SK-N-SH (cell line): ENCODE measurements at regions not wholly inside any gene's neighbourhood (a gene's known extent, or its start where the extent isn't known, plus 50 kb on each side); places are given as distances from the start of the nearest gene placed in this dataset.
"Not testable (repeated sequence)": the region's sequence is repeated elsewhere in the genome, so short reads cannot be mapped to it uniquely, and the experiment has no call there.

ENCODE experiments used
- CTCF ChIA-PET: fragments of 300-600, 350-600 bp; formaldehyde crosslinking; extraction: SDS; loops from one replicate; lab custom pipeline; 2021; lab: Yijun Ruan, JAX
- POLR2A ChIA-PET: fragments of 350-600 bp; sonication (Branson Sonifier 250); formaldehyde crosslinking; extraction: SDS; loops from one replicate; lab custom pipeline; 2020; ENCODE audit warnings: antibody characterized with exemption, inconsistent platforms; lab: Yijun Ruan, JAX
- DNase-seq: peaks from one replicate; pipeline ENCODE4 v3.0.0; 2012
- H2AFZ ChIP-seq: fragments of 200-600 bp; sonication (generic); 2 replicates; pipeline ENCODE4 v1.8.1; 2016; ENCODE audit warnings: antibody characterized with exemption, mild to moderate bottlenecking, low read depth
- H3F3A ChIP-seq: fragments of 200-600 bp; sonication (generic); replicated peaks from 2 replicates; pipeline ENCODE3; 2016; ENCODE audit warnings: antibody characterized with exemption, mild to moderate bottlenecking; ENCODE audit not compliant: insufficient read depth
- H3K27ac ChIP-seq, 2 experiments: fragments of 200-500 bp in 1 of 2; fragments of 200-600 bp in 1 of 2; sonication (Bioruptor generic) in 1 of 2; sonication (generic), shearing (Covaris generic) in 1 of 2; 2 replicates each; pipeline versions ENCODE4 v1.5.1 to v1.6.1; 2014 to 2016; ENCODE audit warnings: low read depth in 2 of 2, inconsistent platforms in 1 of 2, low read length in 1 of 2, mild to moderate bottlenecking in 1 of 2, mixed read lengths in 1 of 2
- H3K27me3 ChIP-seq: fragments of 200-600 bp; sonication (generic), shearing (Covaris generic); 2 replicates; pipeline ENCODE4 v1.6.1; 2016; ENCODE audit warnings: mixed run types; ENCODE audit not compliant: insufficient read depth
- H3K36me3 ChIP-seq, 2 experiments: fragments of 200-500 bp in 1 of 2; fragments of 200-600 bp in 1 of 2; sonication (Bioruptor generic) in 1 of 2; sonication (generic) in 1 of 2; replicated peaks in 1 of 2; 2 replicates each; pipeline versions ENCODE3 to v1.5.1; 2014 to 2016; ENCODE audit warnings: low read length in 1 of 2, mild to moderate bottlenecking in 1 of 2; ENCODE audit not compliant: insufficient read depth in 2 of 2, control insufficient read depth in 1 of 2
- H3K4me1 ChIP-seq, 2 experiments: fragments of 200-500 bp in 1 of 2; fragments of 200-600 bp in 1 of 2; sonication (Bioruptor generic) in 1 of 2; sonication (generic), shearing (Covaris generic) in 1 of 2; 2 replicates each; pipeline versions ENCODE4 v1.5.1 to v1.6.1; 2014 to 2016; ENCODE audit warnings: low read depth in 1 of 2, low read length in 1 of 2, mixed run types in 1 of 2; ENCODE audit not compliant: insufficient read depth in 2 of 2, control insufficient read depth in 1 of 2
- H3K4me2 ChIP-seq: fragments of 200-600 bp; sonication (generic), shearing (Covaris generic); 2 replicates; pipeline ENCODE4 v1.6.1; 2017; ENCODE audit warnings: mixed run types
- H3K4me3 ChIP-seq, 2 experiments: fragments of 200-500 bp in 1 of 2; fragments of 200-600 bp in 1 of 2; sonication (Bioruptor generic) in 1 of 2; sonication (generic), shearing (Covaris generic) in 1 of 2; 2 replicates each; pipeline versions ENCODE4 v1.5.1 to v1.8.1; 2014 to 2016; ENCODE audit warnings: low read depth in 2 of 2, inconsistent platforms in 1 of 2, low read length in 1 of 2, mild to moderate bottlenecking in 1 of 2, mixed read lengths in 1 of 2, moderate library complexity in 1 of 2
- H3K79me2 ChIP-seq: fragments of 200-600 bp; sonication (generic); 2 replicates; pipeline ENCODE4 v1.8.1; 2017; ENCODE audit warnings: mild to moderate bottlenecking; ENCODE audit not compliant: insufficient read depth
- H3K9ac ChIP-seq: fragments of 200-600 bp; sonication (generic); 2 replicates; pipeline ENCODE4 v1.6.1; 2017; ENCODE audit warnings: mixed run types
- H3K9me2 ChIP-seq: fragments of 200-600 bp; sonication (generic); 2 replicates; pipeline ENCODE4 v1.6.1; 2017; ENCODE audit warnings: mixed run types
- H3K9me3 ChIP-seq: fragments of 200-600 bp; sonication (generic); 2 replicates; pipeline ENCODE4 v1.6.1; 2017; ENCODE audit warnings: mixed run types, mild to moderate bottlenecking, moderate library complexity
- H4K20me1 ChIP-seq: fragments of 200-600 bp; sonication (generic); 2 replicates; pipeline ENCODE4 v1.6.1; 2017; ENCODE audit warnings: mild to moderate bottlenecking, mixed run types; ENCODE audit not compliant: insufficient read depth
- RFX5 ChIP-seq: IDR thresholded peaks from 2 replicates; pipeline ENCODE4 v1.6.1; 2012; ENCODE audit warnings: mild to moderate bottlenecking, improper control_type of control experiment, low read length
- WGBS: methylation state at CpG from one replicate; pipeline ENCODE4 v1.1.6; 2017; ENCODE audit warnings: low lambda C conversion rate; 5-methylcytosine and 5-hydroxymethylcytosine counted together

DNA sequence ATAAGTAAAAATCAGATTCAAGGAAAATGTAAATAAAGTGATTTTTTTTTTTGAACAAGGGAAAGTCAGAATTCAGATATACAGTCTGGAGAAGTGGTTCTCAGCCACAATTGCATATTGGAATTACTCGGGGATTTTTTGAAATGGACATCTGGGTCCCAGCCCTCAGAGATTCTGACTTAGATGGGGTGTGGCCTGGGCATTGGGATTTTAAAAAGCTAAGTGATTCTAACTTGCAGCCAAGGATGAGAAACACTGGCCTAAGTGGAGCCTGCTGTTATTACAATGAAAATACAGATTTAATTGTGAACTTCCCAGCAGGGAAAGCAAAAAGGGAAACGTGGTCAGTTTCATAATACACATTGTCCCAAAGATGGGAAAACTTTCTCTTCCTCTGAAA lies 273.8 kb downstream of the TTC8 start:
- Histone ChIP-seq H3K36me3 (no peaks in the 10 kb centered on the region), H3K4me1 (no peaks in the 10 kb centered on the region), H4K20me1 (no peaks in the 10 kb centered on the region), H3K9me3 (no peaks in the 10 kb centered on the region), H2AFZ (no peak overlapping the region), H3K79me2 (no peaks in the 10 kb centered on the region)
- no peak for TF ChIP-seq RFX5
- TF ChIP-seq, all 33 proteins: peak for 0
- Histone ChIP-seq H3K4me3 (no peak overlapping the region), H3K9ac (no peak overlapping the region), H3K4me2 (no peak overlapping the region), H3K9me2 (no peaks in the 10 kb centered on the region), H3K27ac (no peak overlapping the region), H3F3A (no peaks in the 10 kb centered on the region), H3K27me3 (no peaks in the 10 kb centered on the region)
- no peak for DNase-seq
- CTCF ChIA-PET: interaction anchor here (0.8 kb wide), 1 partner anchor 118 kb away, joined by 3 read pairs; no protein-coding TSS in a partner anchor
- POLR2A ChIA-PET: no interaction called here
- 28% methylated on average over 2 of the region's 2 CpGs for WGBS

DNA sequence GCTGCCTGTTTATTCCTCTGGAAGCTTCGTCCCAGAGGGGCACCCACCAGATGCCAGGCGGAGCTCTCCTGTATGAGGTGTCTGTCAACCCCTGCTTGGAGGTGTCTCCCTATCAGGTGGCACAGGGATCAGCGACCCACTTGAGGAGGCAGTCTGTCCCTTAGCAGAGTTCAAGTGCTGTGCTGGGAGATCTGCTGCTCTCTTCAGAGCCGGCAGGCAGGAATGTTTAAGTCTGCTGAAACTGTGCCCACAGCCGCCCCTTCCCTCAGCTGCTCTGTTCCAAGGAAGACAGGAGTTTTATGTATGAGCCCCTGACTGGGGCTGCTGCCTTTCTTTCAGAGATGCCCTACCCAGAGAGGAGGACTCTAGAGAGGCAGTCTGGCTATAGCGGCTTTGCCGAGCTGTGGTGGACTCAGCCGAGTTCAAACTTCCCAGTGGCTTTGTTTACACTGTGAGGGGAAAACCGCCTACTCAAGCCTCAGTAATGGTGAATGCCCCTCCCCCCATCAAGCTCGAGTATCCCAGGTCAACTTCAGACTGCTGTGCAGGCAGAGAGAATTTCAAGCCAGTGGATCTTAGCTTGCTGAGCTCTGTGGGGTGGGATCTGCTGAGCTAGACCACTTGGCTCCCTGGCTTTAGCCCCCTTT lies 279.8 kb downstream of the TTC8 start:
- H3K4me2 ChIP-seq, H3F3A ChIP-seq, H3K4me3 ChIP-seq, POLR2A ChIA-PET, H3K36me3 ChIP-seq, H3K4me1 ChIP-seq, H3K27ac ChIP-seq, H4K20me1 ChIP-seq, H2AFZ ChIP-seq, H3K79me2 ChIP-seq, H3K9me3 ChIP-seq, H3K9me2 ChIP-seq, CTCF ChIA-PET, DNase-seq, H3K9ac ChIP-seq, H3K27me3 ChIP-seq: not testable (repeated sequence)
- 72% methylated on average over 8 of the region's 10 CpGs for WGBS

DNA sequence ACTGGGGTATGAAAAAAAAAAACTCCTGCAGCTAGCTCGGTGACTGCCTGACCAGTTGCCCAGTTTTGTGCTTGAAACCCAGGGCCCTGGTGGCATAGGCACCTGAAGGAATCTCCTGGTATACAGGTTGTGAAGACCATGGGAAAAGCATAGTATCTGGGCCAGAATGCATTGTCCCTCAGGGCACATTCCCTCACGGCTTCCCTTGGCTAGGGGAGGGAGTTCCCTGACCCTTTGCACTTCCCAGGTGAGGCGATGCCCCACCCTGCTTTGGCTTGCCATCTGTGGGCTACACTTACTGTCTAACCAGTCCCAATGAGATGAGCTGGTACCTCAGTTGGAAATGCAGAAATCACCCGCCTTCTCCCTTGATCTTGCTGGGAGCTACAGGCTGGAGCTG lies 280.4 kb downstream of the TTC8 start:
- H2AFZ ChIP-seq, H3K9me2 ChIP-seq, DNase-seq, H3K36me3 ChIP-seq, CTCF ChIA-PET, H3K27ac ChIP-seq, H3K4me1 ChIP-seq, H3K4me3 ChIP-seq, H3K9me3 ChIP-seq, H3K4me2 ChIP-seq, H4K20me1 ChIP-seq, H3K9ac ChIP-seq, H3K79me2 ChIP-seq, H3K27me3 ChIP-seq, H3F3A ChIP-seq, POLR2A ChIA-PET: not testable (repeated sequence)
- WGBS: 26% methylated on average over 3 of the region's 4 CpGs
